ENCODE measurements at regions not wholly inside any gene's neighbourhood (a gene's known extent, or its start where the extent isn't known, plus 50 kb on each side); places are given as distances from the start of the nearest gene placed in this dataset.

- peaks cover 0 to 4% (median 0%) of the 10 kb centered on the region in 8 donors for H3K9me3 ChIP-seq
- DNase-seq = no peak
- H3K4me1 ChIP-seq = no peaks in the 10 kb centered on the region
- no peak overlapping the region for H3K27ac ChIP-seq
- intact Hi-C loops (cut with DNase I; ENCODE audit: low total_unique reads) = no loop called here
- H3K27me3 ChIP-seq (replicated peaks in 1 of 7) = no peaks in the 10 kb centered on the region
- no peaks in the 10 kb centered on the region for H3K36me3 ChIP-seq
- H3K4me3 ChIP-seq = no peak overlapping the region
- WGBS, 5 donors = 51 to 98% (median 90%) methylated on average over 1 of the region's 1 CpG
- TF ChIP-seq POLR2A (IDR thresholded peaks at IDR 0.05) (no peak), CTCF (IDR thresholded peaks at IDR 0.05 in 8 of 11, conservative IDR thresholded peaks at IDR 0.05 in 3 of 11) (no peak), POLR2AphosphoS5 (IDR thresholded peaks at IDR 0.05) (no peak)
These were observed 452.2 kb downstream of the TUSC7 start for GRCh38 chr3:117161816-117162215.

DNA sequence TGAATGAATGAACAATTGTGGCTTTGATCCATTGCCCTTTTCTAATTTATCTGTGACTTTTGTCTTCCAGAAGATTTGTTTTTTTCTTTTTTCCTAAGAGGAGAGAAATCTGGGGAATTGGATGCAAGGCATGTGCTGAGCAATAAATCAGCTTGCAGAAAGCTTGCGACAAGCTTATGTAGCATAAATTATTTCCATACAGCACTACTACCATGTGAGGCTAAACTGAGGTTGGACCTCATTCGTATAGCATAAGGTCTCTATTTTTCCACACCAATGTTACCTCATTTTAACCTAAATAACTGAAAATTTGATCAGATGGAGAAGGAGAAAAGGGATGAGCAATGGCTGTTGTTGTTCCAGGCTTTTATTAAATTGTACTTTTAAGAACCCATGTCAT is 455.6 kb downstream of the TUSC7 start:
- H3K27me3 ChIP-seq (replicated peaks in 1 of 7) = no peaks in the 10 kb centered on the region
- WGBS, 5 donors = 86 to 93% (median 89%) methylated on average over 2 of the region's 2 CpGs
- no peaks in the 10 kb centered on the region for H3K36me3 ChIP-seq
- no peak for DNase-seq
- no peak overlapping the region for H3K27ac ChIP-seq
- H3K4me3 ChIP-seq = no peak overlapping the region
- intact Hi-C loops (cut with DNase I; ENCODE audit: low total_unique reads) = no loop called here
- TF ChIP-seq CTCF (IDR thresholded peaks at IDR 0.05 in 8 of 11, conservative IDR thresholded peaks at IDR 0.05 in 3 of 11) (no peak), POLR2A (IDR thresholded peaks at IDR 0.05) (no peak), POLR2AphosphoS5 (IDR thresholded peaks at IDR 0.05) (no peak)
- peaks cover 0 to 4% (median 0%) of the 10 kb centered on the region in 8 donors for H3K9me3 ChIP-seq
- no peaks in the 10 kb centered on the region for H3K4me1 ChIP-seq

DNA sequence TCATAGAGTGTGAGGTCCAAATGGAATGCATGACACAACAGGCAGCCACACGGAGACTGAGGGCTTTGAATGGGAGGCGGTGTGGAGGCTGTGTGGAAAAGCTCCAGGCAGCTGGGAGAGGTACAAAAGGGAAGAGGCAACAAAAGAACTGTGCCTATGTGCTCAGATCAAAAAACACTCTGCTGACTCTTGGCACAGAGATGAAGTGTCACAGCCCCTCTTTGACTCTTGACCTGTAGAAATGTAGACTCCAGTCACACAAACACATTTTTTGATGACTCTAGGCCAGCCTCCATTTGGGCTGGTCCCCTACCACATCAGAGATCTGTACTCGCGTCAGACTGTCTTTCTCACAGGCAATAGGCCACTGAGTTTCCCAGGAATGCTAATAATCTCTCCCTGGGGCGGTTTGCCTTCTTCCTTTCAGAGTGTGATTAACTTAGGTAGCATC is 456.0 kb downstream of the TUSC7 start:
- 70 to 88% (median 83%) methylated on average over 5 of the region's 5 CpGs for WGBS, 5 donors
- Histone ChIP-seq H3K4me3 (no peak overlapping the region), H3K36me3 (no peaks in the 10 kb centered on the region), H3K4me1 (no peaks in the 10 kb centered on the region), H3K27me3 (replicated peaks in 1 of 7) (no peaks in the 10 kb centered on the region), H3K9me3 (peaks cover 0 to 4% (median 0%) of the 10 kb centered on the region in 8 donors), H3K27ac (no peak overlapping the region)
- no peak for TF ChIP-seq POLR2AphosphoS5 (IDR thresholded peaks at IDR 0.05)
- no peak for TF ChIP-seq CTCF (IDR thresholded peaks at IDR 0.05 in 8 of 11, conservative IDR thresholded peaks at IDR 0.05 in 3 of 11)
- no peak for TF ChIP-seq POLR2A (IDR thresholded peaks at IDR 0.05)
- DNase-seq = no peak
- intact Hi-C loops (cut with DNase I; ENCODE audit: low total_unique reads) = no loop called here

- TF ChIP-seq POLR2AphosphoS5 (IDR thresholded peaks at IDR 0.05) (no peak), CTCF (IDR thresholded peaks at IDR 0.05 in 8 of 11, conservative IDR thresholded peaks at IDR 0.05 in 3 of 11) (no peak), POLR2A (IDR thresholded peaks at IDR 0.05) (no peak)
- H3K27me3 ChIP-seq (replicated peaks in 1 of 7) = no peaks in the 10 kb centered on the region
- DNase-seq = no peak
- 78 to 86% (median 81%) methylated on average over 4 of the region's 4 CpGs for WGBS, 5 donors
- no peak overlapping the region for H3K4me3 ChIP-seq
- H3K9me3 ChIP-seq = peaks cover 0 to 4% (median 0%) of the 10 kb centered on the region in 8 donors
- no peak overlapping the region for H3K27ac ChIP-seq
- no peaks in the 10 kb centered on the region for H3K36me3 ChIP-seq
- intact Hi-C loops (cut with DNase I; ENCODE audit: low total_unique reads) = no loop called here
- no peaks in the 10 kb centered on the region for H3K4me1 ChIP-seq
These were observed 459.3 kb downstream of the TUSC7 start for GRCh38 chr3:117168896-117169295.

Measured in spleen (tissue), 11 donors.